DOHH2 (cell line): ENCODE measurements at regions not wholly inside any gene's neighbourhood (a gene's known extent, or its start where the extent isn't known, plus 50 kb on each side); places are given as distances from the start of the nearest gene placed in this dataset.

Experiments used
- H3F3A ChIP-seq: fragments of 200-600 bp; sonication (generic), shearing (Covaris generic); 2 replicates; pipeline ENCODE4 v1.6.0; 2016; ENCODE audit warnings: antibody characterized with exemption, mild to moderate bottlenecking; ENCODE audit not compliant: control insufficient read depth, insufficient read depth
- H3K27ac ChIP-seq: fragments of 200-600 bp; sonication (generic); 2 replicates; pipeline ENCODE4 v1.5.1; 2014; ENCODE audit warnings: low read depth, mild to moderate bottlenecking, low read length, moderate library complexity
- H3K27me3 ChIP-seq: fragments of 200-600 bp; sonication (generic); 2 replicates; pipeline ENCODE4 v1.6.1; 2014; ENCODE audit warnings: mild to moderate bottlenecking, low read length, mixed read lengths; ENCODE audit not compliant: control insufficient read depth
- H3K36me3 ChIP-seq: fragments of 200-600 bp; sonication (generic); 2 replicates; pipeline ENCODE4 v1.6.1; 2014; ENCODE audit warnings: mild to moderate bottlenecking, low read length, moderate library complexity, mixed read lengths; ENCODE audit not compliant: control insufficient read depth
- H3K4me1 ChIP-seq: fragments of 200-600 bp; sonication (generic); 2 replicates; pipeline ENCODE4 v1.6.1; 2014; ENCODE audit warnings: mild to moderate bottlenecking, low read length, mixed read lengths; ENCODE audit not compliant: control insufficient read depth
- H3K4me2 ChIP-seq: fragments of 200-600 bp; sonication (generic); 2 replicates; pipeline ENCODE4 v1.6.0; 2014; ENCODE audit warnings: mild to moderate bottlenecking, low read length, moderate library complexity
- H3K4me3 ChIP-seq: fragments of 200-600 bp; sonication (generic); 2 replicates; pipeline ENCODE4 v1.5.1; 2014; ENCODE audit warnings: mild to moderate bottlenecking, low read length, mixed read lengths
- H3K79me2 ChIP-seq: fragments of 200-600 bp; sonication (generic); 2 replicates; pipeline ENCODE4 v1.6.1; 2014; ENCODE audit warnings: mild to moderate bottlenecking, low read length, mixed read lengths; ENCODE audit not compliant: control insufficient read depth
- H3K9me2 ChIP-seq: fragments of 200-600 bp; sonication (generic); replicated peaks from 2 replicates; pipeline ENCODE4 v1.6.1; 2014; ENCODE audit warnings: mild to moderate bottlenecking, low read length, mixed read lengths; ENCODE audit not compliant: control insufficient read depth
- H3K9me3 ChIP-seq: fragments of 200-600 bp; sonication (generic); 2 replicates; pipeline ENCODE4 v1.6.1; 2014; ENCODE audit warnings: antibody characterized with exemption, low read length, mixed read lengths; ENCODE audit not compliant: control insufficient read depth, insufficient read depth
- H4K20me1 ChIP-seq: fragments of 200-600 bp; sonication (generic); 2 replicates; pipeline ENCODE4 v1.6.0; 2014; ENCODE audit warnings: low read depth, mild to moderate bottlenecking, antibody characterized with exemption, low read length, moderate library complexity; ENCODE audit not compliant: control insufficient read depth, insufficient read depth
- EZH2phosphoT487 ChIP-seq: fragments of 200-600 bp; sonication (generic); IDR thresholded peaks from 2 replicates; pipeline ENCODE4 v1.6.1; 2017; ENCODE audit warnings: borderline replicate concordance, mild to moderate bottlenecking, antibody characterized with exemption, low read length, moderate library complexity, mixed read lengths
- TF ChIP-seq, protein P1 (sequence below): fragments of 200-600 bp; sonication (generic); IDR thresholded peaks from one replicate; pipeline ENCODE4 v1.5.1; 2014; ENCODE audit warnings: antibody characterized with exemption, mild to moderate bottlenecking, low read depth, low read length; ENCODE audit not compliant: poor library complexity, severe bottlenecking

GRCh38 chr13:87302931-87303330, 368.2 kb upstream of the SLITRK5 start:
- H3K4me1 ChIP-seq = no peaks in the 10 kb centered on the region
- no peaks in the 10 kb centered on the region for H4K20me1 ChIP-seq
- H3K36me3 ChIP-seq = no peaks in the 10 kb centered on the region
- H3K27ac ChIP-seq = no peak overlapping the region
- TF ChIP-seq EZH2phosphoT487 = no peak
- TF ChIP-seq, protein P1, sequence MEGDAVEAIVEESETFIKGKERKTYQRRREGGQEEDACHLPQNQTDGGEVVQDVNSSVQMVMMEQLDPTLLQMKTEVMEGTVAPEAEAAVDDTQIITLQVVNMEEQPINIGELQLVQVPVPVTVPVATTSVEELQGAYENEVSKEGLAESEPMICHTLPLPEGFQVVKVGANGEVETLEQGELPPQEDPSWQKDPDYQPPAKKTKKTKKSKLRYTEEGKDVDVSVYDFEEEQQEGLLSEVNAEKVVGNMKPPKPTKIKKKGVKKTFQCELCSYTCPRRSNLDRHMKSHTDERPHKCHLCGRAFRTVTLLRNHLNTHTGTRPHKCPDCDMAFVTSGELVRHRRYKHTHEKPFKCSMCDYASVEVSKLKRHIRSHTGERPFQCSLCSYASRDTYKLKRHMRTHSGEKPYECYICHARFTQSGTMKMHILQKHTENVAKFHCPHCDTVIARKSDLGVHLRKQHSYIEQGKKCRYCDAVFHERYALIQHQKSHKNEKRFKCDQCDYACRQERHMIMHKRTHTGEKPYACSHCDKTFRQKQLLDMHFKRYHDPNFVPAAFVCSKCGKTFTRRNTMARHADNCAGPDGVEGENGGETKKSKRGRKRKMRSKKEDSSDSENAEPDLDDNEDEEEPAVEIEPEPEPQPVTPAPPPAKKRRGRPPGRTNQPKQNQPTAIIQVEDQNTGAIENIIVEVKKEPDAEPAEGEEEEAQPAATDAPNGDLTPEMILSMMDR = no peak
- no peaks in the 10 kb centered on the region for H3K79me2 ChIP-seq
- no peaks in the 10 kb centered on the region for H3F3A ChIP-seq
- H3K4me3 ChIP-seq = no peak overlapping the region
- no peaks in the 10 kb centered on the region for H3K9me3 ChIP-seq
- H3K4me2 ChIP-seq = no peak overlapping the region
- no peaks in the 10 kb centered on the region for H3K27me3 ChIP-seq
- no peaks in the 10 kb centered on the region for H3K9me2 ChIP-seq

DNA sequence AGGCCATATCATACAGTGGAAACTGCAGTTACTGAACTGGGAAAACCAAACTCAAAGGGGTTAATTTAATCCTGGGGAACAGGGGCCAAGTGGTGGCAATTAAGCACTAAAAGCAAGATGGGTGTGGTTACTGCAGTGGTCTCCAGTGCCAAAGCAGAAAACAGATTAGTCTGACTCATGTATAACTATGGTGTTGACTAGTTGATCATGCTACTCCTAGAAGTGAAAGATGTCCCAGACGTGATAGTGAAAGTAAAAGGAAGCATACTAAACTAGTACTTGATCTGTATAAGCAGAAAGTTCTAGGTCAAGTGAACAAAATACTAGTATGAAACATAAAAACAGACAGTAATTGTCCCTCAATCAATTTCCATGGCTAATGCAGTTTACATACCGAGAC, 360.0 kb upstream of the SLITRK5 start:
- Histone ChIP-seq H3K36me3 (no peaks in the 10 kb centered on the region), H3K4me2 (no peak overlapping the region), H3K27me3 (no peaks in the 10 kb centered on the region), H4K20me1 (no peaks in the 10 kb centered on the region), H3K9me3 (no peaks in the 10 kb centered on the region), H3K79me2 (no peaks in the 10 kb centered on the region), H3K4me1 (no peaks in the 10 kb centered on the region), H3K9me2 (no peaks in the 10 kb centered on the region; the same call in 1 of the 2 replicates), H3K27ac (no peak overlapping the region), H3K4me3 (no peak overlapping the region), H3F3A (no peaks in the 10 kb centered on the region)
- no peak for TF ChIP-seq EZH2phosphoT487
- TF ChIP-seq, protein P1 = no peak

- Histone ChIP-seq H3K27ac (no peak overlapping the region), H3K9me2 (no peaks in the 10 kb centered on the region; the same call in 1 of the 2 replicates), H3K79me2 (no peaks in the 10 kb centered on the region), H3K4me3 (no peak overlapping the region), H3K4me2 (no peak overlapping the region), H3K36me3 (no peaks in the 10 kb centered on the region), H3F3A (no peaks in the 10 kb centered on the region), H3K4me1 (no peaks in the 10 kb centered on the region), H3K9me3 (no peaks in the 10 kb centered on the region), H3K27me3 (no peaks in the 10 kb centered on the region), H4K20me1 (no peaks in the 10 kb centered on the region)
- TF ChIP-seq, protein P1 = no peak
- no peak for TF ChIP-seq EZH2phosphoT487
These were observed 356.3 kb upstream of the SLITRK5 start for GRCh38 chr13:87314822-87315221.

- H3K4me1 ChIP-seq = no peaks in the 10 kb centered on the region
- no peaks in the 10 kb centered on the region for H4K20me1 ChIP-seq
- no peak overlapping the region for H3K27ac ChIP-seq
- H3K9me2 ChIP-seq = no peaks in the 10 kb centered on the region
- H3K9me3 ChIP-seq = no peaks in the 10 kb centered on the region
- no peaks in the 10 kb centered on the region for H3K36me3 ChIP-seq
- H3K79me2 ChIP-seq = no peaks in the 10 kb centered on the region
- H3K4me2 ChIP-seq = no peak overlapping the region
- H3F3A ChIP-seq = no peaks in the 10 kb centered on the region
- H3K27me3 ChIP-seq = no peaks in the 10 kb centered on the region
- H3K4me3 ChIP-seq = no peak overlapping the region
- TF ChIP-seq EZH2phosphoT487 = no peak
- TF ChIP-seq, protein P1 = no peak
These were observed 348.8 kb upstream of the SLITRK5 start for GRCh38 chr13:87322386-87322785.
